Heart left ventricle (tissue), 13 donors: ENCODE measurements at regions not wholly inside any gene's neighbourhood (a gene's known extent, or its start where the extent isn't known, plus 50 kb on each side); places are given as distances from the start of the nearest gene placed in this dataset.

Source experiments
- POLR2A ChIP-seq, 2 donors: fragments of 450-650 bp; IDR thresholded peaks; one replicate each; pipeline ENCODE4 v1.6.1; 2017; ENCODE audit warnings: antibody characterized with exemption in 2 of 2, mild to moderate bottlenecking in 2 of 2, moderate library complexity in 2 of 2
- TF ChIP-seq, protein P1 (sequence below), 12 donors: fragments of 200-600 bp; sonication (generic) in 4 of 12; IDR thresholded peaks; one replicate each; pipeline versions ENCODE4 v1.5.0 to v1.8.0; 2018 to 2022; ENCODE audit warnings: antibody characterized with exemption in 12 of 12, mild to moderate bottlenecking in 5 of 12
- donor health status: ischemic (EF 13 %, LVEDD 7.1; RV severe dilation, severe dysfunction).
- donor health status: DM: no; HTN: yes; CAD: no.
- donor health status: DM: no; HTN: no; CAD: no.
- donor health status: ischemic (EF 25% LVEDD 6.9; RV normal size, moderate dysfunction).
- donor health status: ischemic (EF 25% LVEDD 5.7; RV mildly dilated, moderate dysfunction).
- donor health status: ischemic (EF 35%, LVEDD 5.7; RV mildly dilated, moderate dysfunction).
- donor health status: nonischemic (EF 11% LVEDD 7.7; RV severe dilation, severe dysfunction).
- donor health status: DM: yes; HTN: yes; CAD: no.
- donor health status: PGD.
- donor health status: ischemic (EF 29% LVEDD 5.4; RV normal size, mild dysfunction).
- donor health status: nonischemic (EF 23%, LVEDD 6.1; RV moderate dilation, normal function).

DNA sequence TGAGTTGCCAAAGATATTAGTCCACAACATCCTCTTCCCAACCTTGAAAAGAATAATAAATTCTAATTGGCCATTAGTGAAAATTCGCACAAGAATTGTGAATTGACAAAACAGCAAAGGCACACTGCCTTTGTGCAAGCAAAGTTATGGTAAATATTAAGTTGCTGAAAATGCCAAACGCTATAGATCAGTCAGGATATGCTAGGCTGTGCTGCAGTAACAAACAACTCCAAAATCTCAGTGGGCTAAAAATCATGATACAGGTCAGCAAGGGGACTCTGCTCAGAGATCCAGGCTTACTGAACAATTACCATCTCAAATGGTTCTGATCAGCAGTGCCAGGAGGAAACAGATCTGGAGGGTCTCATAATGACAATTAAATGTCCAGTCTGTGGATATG lies 238.0 kb upstream of the IGF1R start:
- TF ChIP-seq, protein P1, sequence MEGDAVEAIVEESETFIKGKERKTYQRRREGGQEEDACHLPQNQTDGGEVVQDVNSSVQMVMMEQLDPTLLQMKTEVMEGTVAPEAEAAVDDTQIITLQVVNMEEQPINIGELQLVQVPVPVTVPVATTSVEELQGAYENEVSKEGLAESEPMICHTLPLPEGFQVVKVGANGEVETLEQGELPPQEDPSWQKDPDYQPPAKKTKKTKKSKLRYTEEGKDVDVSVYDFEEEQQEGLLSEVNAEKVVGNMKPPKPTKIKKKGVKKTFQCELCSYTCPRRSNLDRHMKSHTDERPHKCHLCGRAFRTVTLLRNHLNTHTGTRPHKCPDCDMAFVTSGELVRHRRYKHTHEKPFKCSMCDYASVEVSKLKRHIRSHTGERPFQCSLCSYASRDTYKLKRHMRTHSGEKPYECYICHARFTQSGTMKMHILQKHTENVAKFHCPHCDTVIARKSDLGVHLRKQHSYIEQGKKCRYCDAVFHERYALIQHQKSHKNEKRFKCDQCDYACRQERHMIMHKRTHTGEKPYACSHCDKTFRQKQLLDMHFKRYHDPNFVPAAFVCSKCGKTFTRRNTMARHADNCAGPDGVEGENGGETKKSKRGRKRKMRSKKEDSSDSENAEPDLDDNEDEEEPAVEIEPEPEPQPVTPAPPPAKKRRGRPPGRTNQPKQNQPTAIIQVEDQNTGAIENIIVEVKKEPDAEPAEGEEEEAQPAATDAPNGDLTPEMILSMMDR (IDR thresholded peaks at IDR 0.05) = no peak
- no peak for TF ChIP-seq POLR2A (IDR thresholded peaks at IDR 0.05)
